CD1c-positive myeloid dendritic cell (primary cell): ENCODE measurements at regions not wholly inside any gene's neighbourhood (a gene's known extent, or its start where the extent isn't known, plus 50 kb on each side); places are given as distances from the start of the nearest gene placed in this dataset.
"Not testable (repeated sequence)": the region's sequence is repeated elsewhere in the genome, so short reads cannot be mapped to it uniquely, and the experiment has no call there.

Source experiments
- DNase-seq: peaks from one replicate; pipeline ENCODE4 v3.0.0-alpha.2; 2016; ENCODE audit errors: extremely low spot score

GRCh38 chr3:177842743-177843734 lies 645.8 kb upstream of the TBL1XR1 start:
- no peak for DNase-seq

GRCh38 chr3:177852001-177852807 lies 654.9 kb upstream of the TBL1XR1 start:
- no peak for DNase-seq

DNA sequence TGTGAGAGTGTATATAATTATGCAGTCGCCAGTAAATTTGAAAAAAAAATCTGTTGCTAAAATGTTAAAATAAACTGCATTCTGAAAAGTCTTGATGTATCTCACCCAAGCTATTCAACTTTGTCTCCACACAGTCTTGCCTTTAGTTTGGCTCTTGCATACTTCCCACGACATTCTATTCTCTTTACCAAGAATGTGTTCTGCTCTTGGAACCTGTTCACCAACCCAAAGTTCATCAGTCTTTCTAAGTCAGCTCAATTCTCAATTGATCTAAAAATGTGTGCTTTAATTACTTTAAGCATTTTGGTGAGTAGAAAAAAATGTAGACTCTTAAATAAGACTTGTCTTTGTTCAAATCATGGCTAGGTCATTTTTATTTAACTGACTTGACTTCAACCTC lies 657.7 kb upstream of the TBL1XR1 start:
- no peak for DNase-seq

- no peak for DNase-seq
Observed at GRCh38 chr3:177860184-177860583, 662.9 kb upstream of the TBL1XR1 start.

DNA sequence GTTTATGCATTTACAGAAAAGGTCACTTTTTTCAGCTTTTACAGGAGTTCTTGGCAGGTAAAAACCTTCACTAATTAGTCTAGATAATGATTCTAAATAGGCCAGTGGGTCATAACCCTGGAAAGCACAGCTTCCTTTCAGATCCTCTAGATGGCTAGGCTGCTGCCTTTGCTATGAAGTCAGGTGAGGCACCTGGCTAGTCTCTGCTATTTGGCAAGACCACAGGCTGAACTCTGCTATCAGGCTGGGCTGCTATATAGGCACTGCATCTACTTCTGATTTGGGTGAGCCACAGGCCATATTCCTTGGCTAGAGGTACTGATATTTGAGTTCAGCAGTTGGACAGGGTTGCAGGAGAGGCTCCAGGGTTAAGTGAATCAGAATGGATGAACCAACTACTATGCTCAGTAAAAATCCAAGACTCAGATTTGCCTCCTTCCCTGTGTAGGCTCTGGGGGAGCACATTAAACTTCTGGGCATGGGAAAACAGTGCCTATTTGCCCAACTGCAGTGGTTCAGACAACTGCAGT lies 665.7 kb upstream of the TBL1XR1 start:
- DNase-seq, result no peak

- DNase-seq, result not testable (repeated sequence)
Observed at GRCh38 chr3:177871267-177871666, 665.0 kb upstream of the KCNMB2 start.

GRCh38 chr3:177878192-177878591 lies 658.0 kb upstream of the KCNMB2 start:
- no peak for DNase-seq

DNA sequence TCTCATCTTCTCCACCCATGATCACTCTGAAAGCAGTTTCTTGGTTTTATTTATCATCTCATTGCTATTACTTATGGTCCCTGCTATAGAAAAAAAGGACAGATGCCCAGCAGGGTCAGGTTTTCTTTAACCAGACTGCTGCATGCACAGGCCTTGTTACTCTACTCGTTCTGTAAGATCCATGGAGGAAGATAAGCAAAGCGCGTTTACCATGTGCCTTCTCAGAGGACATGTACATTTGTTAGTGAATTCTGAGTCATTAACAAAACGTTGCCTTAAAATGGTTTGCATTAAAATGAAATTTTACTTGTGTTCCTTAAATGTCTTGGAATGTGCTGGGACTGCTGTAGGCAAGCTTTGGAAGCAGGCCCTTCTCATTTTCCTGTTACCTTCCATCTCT lies 657.3 kb upstream of the KCNMB2 start:
- no peak for DNase-seq

- no peak for DNase-seq
Observed at GRCh38 chr3:177881351-177881750, 654.9 kb upstream of the KCNMB2 start.

DNA sequence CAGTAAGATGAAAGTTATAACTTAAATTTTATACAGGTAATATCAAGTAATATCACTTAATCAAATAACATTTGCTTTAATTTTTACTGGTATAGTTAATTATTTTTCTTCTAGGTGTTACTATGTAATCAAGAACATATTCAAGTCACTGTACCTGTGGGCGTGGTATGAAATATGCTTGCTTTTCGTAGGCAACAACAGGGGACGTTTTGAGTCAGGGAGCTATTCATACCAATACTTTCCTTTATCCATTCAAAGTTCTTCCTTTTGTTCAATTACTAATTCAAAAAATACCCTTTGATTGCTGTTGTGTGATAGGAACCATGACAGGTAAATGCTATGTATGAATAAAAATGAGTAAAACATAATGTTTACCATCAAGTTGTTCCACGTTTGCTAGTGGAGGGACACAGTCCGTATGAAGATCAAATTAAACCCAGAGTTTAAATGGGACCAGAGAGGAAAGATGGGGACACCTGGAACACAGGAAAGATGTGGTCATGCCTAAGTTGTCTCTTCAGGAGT lies 654.0 kb upstream of the KCNMB2 start:
- DNase-seq, result no peak

DNA sequence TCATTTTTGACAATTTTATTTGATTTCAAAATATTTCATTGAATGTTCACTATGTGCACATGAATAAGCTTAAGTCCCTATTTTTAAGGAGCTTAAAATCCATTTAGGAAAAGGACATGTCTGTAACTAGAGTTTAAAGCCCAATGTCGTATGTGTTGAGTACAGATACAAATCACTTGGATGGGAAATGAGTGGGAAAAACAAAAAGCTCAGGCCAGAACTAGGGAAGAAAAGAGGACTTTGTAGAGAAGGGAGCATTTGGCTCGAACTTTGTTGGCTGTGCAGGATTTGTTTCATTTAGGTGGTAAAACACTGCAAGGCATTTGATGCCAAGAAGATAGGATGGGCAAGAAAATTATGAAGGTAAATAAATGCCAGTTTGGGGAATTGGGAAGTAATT lies 653.1 kb upstream of the KCNMB2 start:
- no peak for DNase-seq

GRCh38 chr3:177883957-177884356 lies 652.3 kb upstream of the KCNMB2 start:
- peak; percentile 4 for DNase-seq

DNA sequence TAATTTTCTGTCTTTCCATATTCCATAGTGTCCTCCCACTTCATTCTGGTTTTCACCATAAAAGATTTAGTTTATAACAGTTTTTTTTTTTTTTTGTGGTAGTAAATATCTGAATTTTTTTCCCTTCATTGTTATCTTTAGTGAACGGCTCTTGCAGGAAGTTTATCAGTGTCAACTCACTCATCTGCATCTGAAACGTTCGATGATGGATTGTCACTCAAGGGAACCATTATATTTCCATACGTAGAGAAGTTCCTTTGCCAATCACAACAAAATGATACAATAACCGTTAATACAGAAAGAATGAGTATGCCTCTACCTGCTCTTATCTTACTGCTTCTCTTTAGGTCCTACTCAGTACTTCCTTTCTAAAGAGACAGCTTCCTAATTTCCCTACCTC lies 651.2 kb upstream of the KCNMB2 start:
- DNase-seq, result no peak

DNA sequence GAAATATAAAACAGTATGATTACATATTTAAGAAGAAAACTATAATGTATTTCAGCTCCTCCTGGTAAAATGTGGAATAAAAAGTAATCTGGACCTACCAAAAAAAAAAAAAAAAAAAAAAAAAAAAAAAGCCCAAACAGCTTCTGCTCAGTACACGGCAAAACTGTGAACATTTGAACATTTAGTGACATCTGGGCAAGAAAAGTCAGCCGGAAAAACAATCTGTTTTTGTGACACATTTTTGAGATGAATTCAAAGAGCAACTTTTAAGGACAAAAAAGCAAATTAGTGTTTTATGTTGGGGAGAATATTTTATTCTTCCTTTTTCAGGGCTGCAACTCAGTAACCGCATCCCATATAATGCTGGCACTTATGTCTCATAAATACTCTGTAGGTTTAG lies 649.7 kb upstream of the KCNMB2 start:
- DNase-seq, result no peak

DNA sequence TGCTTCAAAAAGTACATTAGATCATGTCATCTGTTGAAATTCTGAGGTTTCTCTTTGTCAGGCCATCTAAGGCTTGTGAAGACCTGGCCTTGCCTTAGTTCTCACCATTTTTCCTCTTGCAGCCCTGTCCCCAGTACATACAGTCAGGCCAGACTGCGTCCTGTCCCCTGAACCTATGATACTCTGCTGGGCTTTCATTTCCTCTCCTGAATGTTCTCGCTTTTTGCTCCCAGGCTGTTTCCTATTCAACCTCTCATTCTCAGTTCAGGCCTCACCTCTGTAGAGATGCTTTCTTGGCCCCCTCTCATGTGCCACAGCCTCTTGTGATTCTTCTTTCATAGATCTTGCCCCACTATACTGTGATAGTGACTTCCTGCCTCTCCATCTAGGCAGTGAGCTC lies 648.8 kb upstream of the KCNMB2 start:
- no peak for DNase-seq

DNA sequence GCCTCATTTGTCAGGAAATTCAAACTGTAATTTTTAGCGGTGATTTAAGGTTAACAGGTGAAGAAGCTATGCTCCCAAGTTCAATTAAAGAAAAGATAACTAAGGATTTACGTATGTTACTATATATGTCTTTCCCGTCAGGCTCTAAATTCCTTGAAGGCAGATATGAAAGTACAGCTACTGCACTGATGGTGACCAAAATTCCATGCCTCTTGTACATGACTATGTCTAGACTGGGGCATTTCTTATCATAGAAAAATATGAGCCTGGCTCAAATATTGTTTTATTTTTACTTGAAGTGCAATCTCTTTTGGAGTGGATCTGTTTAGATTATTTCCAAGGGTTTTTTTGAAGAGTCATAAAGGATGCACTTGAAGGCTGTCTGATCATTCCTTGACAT lies 647.1 kb upstream of the KCNMB2 start:
- no peak for DNase-seq

GRCh38 chr3:177889652-177890358 lies 646.4 kb upstream of the KCNMB2 start:
- no peak for DNase-seq

DNA sequence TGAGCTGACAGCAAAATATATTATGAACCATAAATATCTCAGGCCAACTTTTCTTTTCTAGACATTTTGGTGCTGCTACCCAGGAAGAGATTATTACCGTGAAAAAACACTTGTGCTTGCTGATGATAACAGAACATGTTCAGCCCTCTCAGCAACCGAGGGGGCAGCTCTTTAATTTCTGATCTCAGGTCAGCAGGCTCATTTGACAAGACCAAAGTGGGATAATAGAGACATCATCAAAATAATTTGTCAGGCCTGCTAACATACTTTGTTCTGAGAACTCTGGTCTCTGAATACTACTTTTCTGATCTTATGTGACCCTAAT lies 645.9 kb upstream of the KCNMB2 start:
- DNase-seq, result no peak

DNA sequence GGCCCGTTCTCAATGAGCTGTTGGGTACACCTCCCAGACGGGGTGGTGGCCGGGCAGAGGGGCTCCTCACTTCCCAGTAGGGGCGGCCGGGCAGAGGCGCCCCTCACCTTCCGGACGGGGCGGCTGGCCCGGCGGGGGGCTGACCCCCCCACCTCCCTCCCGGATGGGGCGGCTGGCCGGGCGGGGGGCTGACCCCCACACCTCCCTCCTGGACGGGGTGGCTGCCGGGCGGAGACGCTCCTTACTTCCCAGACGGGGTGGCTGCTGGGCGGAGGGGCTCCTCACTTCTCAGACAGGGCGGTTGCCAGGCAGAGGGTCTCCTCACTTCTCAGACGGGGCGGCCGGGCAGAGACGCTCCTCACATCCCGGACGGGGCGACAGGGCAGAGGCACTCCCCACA lies 644.7 kb upstream of the KCNMB2 start:
- not testable (repeated sequence) for DNase-seq

GRCh38 chr3:177893331-177893730 lies 642.9 kb upstream of the KCNMB2 start:
- DNase-seq, result no peak

DNA sequence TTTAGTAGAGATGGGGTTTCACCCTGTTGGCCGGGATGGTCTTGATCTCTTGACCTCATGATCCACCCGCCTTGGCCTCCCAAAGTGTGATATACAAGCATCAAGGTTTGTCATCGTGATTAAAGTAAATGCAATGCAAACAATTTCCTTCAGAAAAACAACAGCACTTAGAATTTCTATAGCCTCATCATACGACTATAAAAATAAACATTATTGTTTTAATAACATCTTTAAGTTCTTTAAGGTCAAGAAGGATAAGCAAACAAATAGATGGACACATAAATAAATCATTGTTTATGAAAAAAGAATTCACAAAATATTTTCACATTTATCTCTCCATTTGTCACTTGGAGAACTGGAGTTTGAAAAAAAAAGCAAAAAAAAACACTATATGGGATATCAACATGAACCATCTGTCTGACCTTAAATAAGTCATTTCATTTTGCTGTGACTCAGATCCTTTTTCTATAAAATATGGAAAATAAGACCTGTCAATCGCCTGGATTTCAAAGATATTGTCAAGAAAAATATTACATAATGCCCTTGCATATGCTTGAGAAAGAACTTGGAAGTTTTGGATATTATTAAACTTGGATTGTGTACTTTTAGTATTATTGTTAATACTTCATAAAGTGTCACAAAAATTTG lies 642.0 kb upstream of the KCNMB2 start:
- DNase-seq, result no peak
